ENCODE measurements at regions not wholly inside any gene's neighbourhood (a gene's known extent, or its start where the extent isn't known, plus 50 kb on each side); places are given as distances from the start of the nearest gene placed in this dataset.
"Not testable (repeated sequence)": the region's sequence is repeated elsewhere in the genome, so short reads cannot be mapped to it uniquely, and the experiment has no call there.

- TF ChIP-seq YY1 (IDR thresholded peaks at IDR 0.05; ENCODE audit: insufficient read depth, insufficient read length); SUZ12 (IDR thresholded peaks at IDR 0.05; ENCODE audit: extremely low read depth, insufficient read depth, insufficient read length); ZNF274 (IDR thresholded peaks at IDR 0.05; ENCODE audit: low read depth, low read length): not testable (repeated sequence)
Observed at GRCh38 chr7:35926966-35927365, 126.1 kb downstream of the SEPTIN7 start.
